Erythroblast (primary cell): ENCODE measurements at regions not wholly inside any gene's neighbourhood (a gene's known extent, or its start where the extent isn't known, plus 50 kb on each side); places are given as distances from the start of the nearest gene placed in this dataset.

ENCODE experiments used
- GATA1 ChIP-seq: IDR thresholded peaks from 2 replicates; pipeline ENCODE4 v1.6.1; 2011; ENCODE audit warnings: low read depth, mild to moderate bottlenecking, control low read depth, low read length, moderate library complexity
- POLR2A ChIP-seq: IDR thresholded peaks from 2 replicates; pipeline ENCODE4 v1.6.1; 2011; ENCODE audit warnings: mild to moderate bottlenecking, low read length

- TF ChIP-seq POLR2A = no peak
- TF ChIP-seq GATA1 = no peak
These were observed 166.3 kb upstream of the ARGLU1 start for GRCh38 chr13:106734198-106734597.
